SU-DHL-6 (cell line): ENCODE measurements at regions not wholly inside any gene's neighbourhood (a gene's known extent, or its start where the extent isn't known, plus 50 kb on each side); places are given as distances from the start of the nearest gene placed in this dataset.

Experiments used
- H2AFZ ChIP-seq: fragments of 200-600 bp; sonication (generic); 2 replicates; pipeline ENCODE4 v1.6.1; 2014; ENCODE audit warnings: low read depth, mild to moderate bottlenecking, moderate library complexity, mixed read lengths, antibody characterized with exemption, low read length; ENCODE audit not compliant: severe bottlenecking
- H3F3A ChIP-seq: fragments of 200-600 bp; shearing (Covaris generic); 2 replicates; pipeline ENCODE4 v1.6.0; 2016; ENCODE audit warnings: antibody characterized with exemption, mild to moderate bottlenecking; ENCODE audit not compliant: insufficient read depth
- H3K27ac ChIP-seq: fragments of 200-600 bp; sonication (generic); 2 replicates; pipeline ENCODE4 v1.5.1; 2016; ENCODE audit warnings: low read depth, mild to moderate bottlenecking, low read length, moderate library complexity, mixed read lengths
- H3K27me3 ChIP-seq: fragments of 200-600 bp; sonication (generic), shearing (Covaris generic); 2 replicates; pipeline ENCODE4 v1.6.0; 2014; ENCODE audit warnings: mild to moderate bottlenecking, low read length
- H3K36me3 ChIP-seq: fragments of 200-600 bp; sonication (generic); 2 replicates; pipeline ENCODE4 v1.6.1; 2014; ENCODE audit warnings: mild to moderate bottlenecking, low read length, mixed read lengths
- H3K4me2 ChIP-seq: fragments of 300-600, 200-600 bp; shearing (Covaris generic), sonication (generic); 2 replicates; pipeline ENCODE4 v1.6.0; 2014; ENCODE audit warnings: low read length, low read depth, mild to moderate bottlenecking; ENCODE audit not compliant: poor library complexity, severe bottlenecking
- H3K4me3 ChIP-seq: fragments of 200-600 bp; sonication (generic); 2 replicates; pipeline ENCODE4 v1.5.1; 2014; ENCODE audit warnings: antibody characterized with exemption, low read length, mild to moderate bottlenecking, mixed read lengths; ENCODE audit not compliant: insufficient read depth, poor library complexity, severe bottlenecking
- H3K79me2 ChIP-seq: fragments of 200-600 bp; sonication (generic); 2 replicates; pipeline ENCODE4 v1.6.1; 2014; ENCODE audit warnings: mild to moderate bottlenecking, low read length, moderate library complexity; ENCODE audit not compliant: insufficient read depth
- H3K9ac ChIP-seq: fragments of 200-600 bp; sonication (generic); 2 replicates; pipeline ENCODE4 v1.7.0; 2014; ENCODE audit warnings: mild to moderate bottlenecking, low read length
- H3K9me2 ChIP-seq: fragments of 200-600 bp; sonication (generic); replicated peaks from 2 replicates; pipeline ENCODE4 v1.6.1; 2014; ENCODE audit warnings: low read length; ENCODE audit not compliant: insufficient read depth
- H3K9me3 ChIP-seq: fragments of 200-600 bp; sonication (generic); 2 replicates; pipeline ENCODE4 v1.6.1; 2014; ENCODE audit warnings: low read length, mixed read lengths; ENCODE audit not compliant: insufficient read depth
- H4K20me1 ChIP-seq: fragments of 200-600 bp; sonication (generic); 2 replicates; pipeline ENCODE4 v1.6.1; 2014; ENCODE audit warnings: low read depth, mild to moderate bottlenecking, antibody characterized with exemption, low read length, moderate library complexity, mixed read lengths
- EZH2phosphoT487 ChIP-seq: fragments of 200-600 bp; sonication (generic), shearing (Covaris generic); conservative IDR thresholded peaks from 2 replicates; pipeline ENCODE4 v1.6.1; 2018; ENCODE audit warnings: mild to moderate bottlenecking, antibody characterized with exemption, low read length, moderate library complexity, mixed read lengths
- TF ChIP-seq, protein P1 (sequence below): fragments of 200-600 bp; sonication (generic); IDR thresholded peaks from one replicate; pipeline ENCODE4 v1.5.1; 2017; ENCODE audit warnings: antibody characterized with exemption, mild to moderate bottlenecking, low read length, moderate library complexity; ENCODE audit not compliant: insufficient read depth, poor library complexity, severe bottlenecking

DNA sequence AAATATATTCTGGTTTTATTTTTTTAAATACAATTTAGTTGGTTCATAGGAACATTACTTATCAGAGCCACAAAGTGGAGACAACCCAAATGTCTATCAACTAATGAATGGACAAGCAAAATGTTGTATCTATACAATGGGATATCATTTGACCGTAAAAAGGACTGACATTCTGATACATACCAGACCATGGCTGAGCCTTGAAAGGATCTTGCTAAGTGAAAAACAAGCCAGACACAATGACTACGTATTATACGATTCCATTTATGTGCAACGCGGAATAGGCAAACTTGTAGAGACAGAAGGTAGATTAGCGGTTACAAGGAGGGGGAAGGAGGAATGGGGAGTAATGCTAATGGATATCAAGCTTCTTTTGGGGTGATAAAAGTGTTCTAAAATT, 621.6 kb downstream of the BNC2 start:
- Histone ChIP-seq H3F3A (no peaks in the 10 kb centered on the region), H3K36me3 (no peaks in the 10 kb centered on the region), H3K27ac (no peak overlapping the region), H3K4me2 (no peak overlapping the region), H3K9me2 (no peaks in the 10 kb centered on the region), H3K4me3 (no peak overlapping the region), H3K9me3 (no peaks in the 10 kb centered on the region), H2AFZ (no peak overlapping the region), H3K27me3 (no peaks in the 10 kb centered on the region), H4K20me1 (no peaks in the 10 kb centered on the region), H3K9ac (no peak overlapping the region), H3K79me2 (no peaks in the 10 kb centered on the region)
- TF ChIP-seq EZH2phosphoT487, result no peak
- TF ChIP-seq, protein P1, sequence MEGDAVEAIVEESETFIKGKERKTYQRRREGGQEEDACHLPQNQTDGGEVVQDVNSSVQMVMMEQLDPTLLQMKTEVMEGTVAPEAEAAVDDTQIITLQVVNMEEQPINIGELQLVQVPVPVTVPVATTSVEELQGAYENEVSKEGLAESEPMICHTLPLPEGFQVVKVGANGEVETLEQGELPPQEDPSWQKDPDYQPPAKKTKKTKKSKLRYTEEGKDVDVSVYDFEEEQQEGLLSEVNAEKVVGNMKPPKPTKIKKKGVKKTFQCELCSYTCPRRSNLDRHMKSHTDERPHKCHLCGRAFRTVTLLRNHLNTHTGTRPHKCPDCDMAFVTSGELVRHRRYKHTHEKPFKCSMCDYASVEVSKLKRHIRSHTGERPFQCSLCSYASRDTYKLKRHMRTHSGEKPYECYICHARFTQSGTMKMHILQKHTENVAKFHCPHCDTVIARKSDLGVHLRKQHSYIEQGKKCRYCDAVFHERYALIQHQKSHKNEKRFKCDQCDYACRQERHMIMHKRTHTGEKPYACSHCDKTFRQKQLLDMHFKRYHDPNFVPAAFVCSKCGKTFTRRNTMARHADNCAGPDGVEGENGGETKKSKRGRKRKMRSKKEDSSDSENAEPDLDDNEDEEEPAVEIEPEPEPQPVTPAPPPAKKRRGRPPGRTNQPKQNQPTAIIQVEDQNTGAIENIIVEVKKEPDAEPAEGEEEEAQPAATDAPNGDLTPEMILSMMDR, result no peak

DNA sequence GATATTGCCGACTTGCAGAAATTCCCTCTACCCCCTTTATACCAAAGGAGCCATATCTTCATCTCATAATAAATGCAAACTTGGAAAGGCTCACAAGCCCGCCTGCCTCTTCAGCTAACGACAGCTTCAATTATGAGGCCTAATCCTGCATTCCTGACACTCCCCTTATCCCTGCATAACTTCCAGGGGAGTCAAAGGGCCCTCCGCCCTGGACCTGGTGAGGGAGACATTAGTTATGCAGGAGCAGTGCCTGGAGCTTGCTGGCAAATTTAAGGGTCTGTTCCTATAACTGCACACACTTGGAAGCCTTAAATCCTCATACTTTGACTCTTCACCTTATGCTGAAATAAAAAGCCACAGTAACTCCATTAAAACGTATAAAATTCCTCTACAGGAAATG, 617.9 kb downstream of the BNC2 start:
- Histone ChIP-seq H3K4me3 (no peak overlapping the region), H3K9me3 (no peaks in the 10 kb centered on the region), H3K4me2 (no peak overlapping the region), H4K20me1 (no peaks in the 10 kb centered on the region), H3K9ac (no peak overlapping the region), H3F3A (no peaks in the 10 kb centered on the region), H3K27ac (no peak overlapping the region), H3K9me2 (no peaks in the 10 kb centered on the region), H3K36me3 (no peaks in the 10 kb centered on the region), H3K27me3 (no peaks in the 10 kb centered on the region), H2AFZ (no peak overlapping the region), H3K79me2 (no peaks in the 10 kb centered on the region)
- TF ChIP-seq, protein P1, result no peak
- TF ChIP-seq EZH2phosphoT487, result no peak

DNA sequence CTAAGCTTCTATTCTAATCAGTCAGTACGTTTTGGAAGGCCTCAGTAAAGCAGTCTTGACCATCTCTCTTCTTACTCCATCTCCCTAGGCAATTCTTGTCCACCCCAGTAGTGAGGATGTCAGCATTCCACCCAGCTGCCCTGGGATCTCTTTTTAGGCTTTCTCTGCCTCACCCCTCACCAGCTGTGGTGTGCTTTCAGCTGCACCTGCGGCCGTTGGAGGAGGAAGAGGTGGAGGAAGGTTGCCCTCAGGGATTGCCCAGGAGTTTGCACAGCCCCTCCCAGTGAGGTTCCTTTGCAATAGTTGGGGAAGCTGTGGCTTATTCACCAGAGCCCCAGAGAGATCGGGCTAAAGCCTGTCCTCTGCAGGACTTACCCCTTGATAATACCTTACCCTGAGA, 615.8 kb downstream of the BNC2 start:
- H3K9me3 ChIP-seq, result no peaks in the 10 kb centered on the region
- H3K36me3 ChIP-seq, result no peaks in the 10 kb centered on the region
- no peaks in the 10 kb centered on the region for H3K27me3 ChIP-seq
- no peak overlapping the region for H3K4me2 ChIP-seq
- no peaks in the 10 kb centered on the region for H3K9me2 ChIP-seq
- no peak overlapping the region for H2AFZ ChIP-seq
- no peaks in the 10 kb centered on the region for H4K20me1 ChIP-seq
- H3K27ac ChIP-seq, result no peak overlapping the region
- no peaks in the 10 kb centered on the region for H3K79me2 ChIP-seq
- H3F3A ChIP-seq, result no peaks in the 10 kb centered on the region
- no peak overlapping the region for H3K4me3 ChIP-seq
- no peak for TF ChIP-seq EZH2phosphoT487
- TF ChIP-seq, protein P1, result no peak
- H3K9ac ChIP-seq, result no peak overlapping the region

DNA sequence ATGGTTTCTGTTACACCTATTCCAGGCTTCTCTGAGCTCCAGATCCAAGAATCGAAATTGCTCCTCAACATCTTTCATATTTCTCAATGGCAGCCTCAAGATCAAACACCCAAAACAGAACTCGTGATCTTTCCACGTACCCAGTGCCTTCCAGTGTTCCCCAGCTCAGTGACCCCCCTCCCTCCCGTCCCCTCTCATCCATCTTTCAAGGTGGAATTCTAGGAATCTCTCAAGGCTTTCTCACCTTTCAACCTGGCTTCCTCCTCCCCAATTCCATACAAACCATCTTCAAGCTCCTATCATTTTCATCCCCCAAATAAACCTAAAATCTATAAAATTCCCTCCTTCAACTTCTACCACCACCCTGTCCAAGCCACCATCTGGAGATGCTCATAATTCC, 615.3 kb downstream of the BNC2 start:
- Histone ChIP-seq H3K27ac (no peak overlapping the region), H3K36me3 (no peaks in the 10 kb centered on the region), H3K79me2 (no peaks in the 10 kb centered on the region), H4K20me1 (no peaks in the 10 kb centered on the region), H2AFZ (no peak overlapping the region), H3F3A (no peaks in the 10 kb centered on the region), H3K9me2 (no peaks in the 10 kb centered on the region), H3K4me2 (no peak overlapping the region), H3K4me3 (no peak overlapping the region), H3K9ac (no peak overlapping the region), H3K9me3 (no peaks in the 10 kb centered on the region), H3K27me3 (no peaks in the 10 kb centered on the region)
- TF ChIP-seq EZH2phosphoT487, result no peak
- TF ChIP-seq, protein P1, result no peak
